HCT116 (cell line): ENCODE measurements at regions not wholly inside any gene's neighbourhood (a gene's known extent, or its start where the extent isn't known, plus 50 kb on each side); places are given as distances from the start of the nearest gene placed in this dataset.

Experiments
- ATAC-seq: fragments of 200-7000 bp; cut with Tn5 transposase; 2 replicates; pipeline ENCODE4 v1.9.1; 2020; ENCODE audit warnings: mild to moderate bottlenecking, moderate library complexity
- BruUV-seq: library from RNA; stranded (reverse); fragments of 400-500 nt; replicated peaks from 2 replicates; lab custom pipeline; 2021; lab: Mats Ljungman, UMichigan
- CTCF ChIA-PET: fragments of 300-600 bp; sonication (Branson Sonifier 250); formaldehyde crosslinking; loops from one replicate; lab custom pipeline; 2021; ENCODE audit warnings: antibody characterized with exemption; lab: Charles Lee
- POLR2A ChIA-PET: fragments of 300-600, 350-600 bp; sonication (Branson Sonifier 250); formaldehyde crosslinking; loops from one replicate; lab custom pipeline; 2021; ENCODE audit warnings: antibody characterized with exemption; lab: Charles Lee
- RAD21 ChIA-PET, 2 experiments: fragments of 300-600 bp; sonication (Branson Sonifier 250); formaldehyde crosslinking; loops; one replicate each; lab custom pipeline; 2023; ENCODE audit warnings: low total read pairs in 2 of 2; ENCODE audit not compliant: uncharacterized antibody in 2 of 2, unreplicated experiment in 2 of 2, low non-redundant PET in 1 of 2; lab: Charles Lee
- DNase-seq: peaks from one replicate; pipeline ENCODE4 v3.0.0-alpha.2; 2010; ENCODE audit warnings: low read depth, low spot score
- H2AFZ ChIP-seq: fragments of 200-600 bp; shearing (Covaris generic), sonication (generic); 2 replicates; pipeline ENCODE4 v1.6.1; 2017; ENCODE audit warnings: low read depth, mixed run types, mixed read lengths, antibody characterized with exemption, low read length; ENCODE audit not compliant: poor library complexity, severe bottlenecking
- H3K27ac ChIP-seq: 2 replicates; pipeline ENCODE4 v1.5.1; 2012; ENCODE audit warnings: low read depth, low read length
- H3K27me3 ChIP-seq: fragments of 200-600 bp; sonication (generic); 2 replicates; pipeline ENCODE4 v1.6.1; 2016; ENCODE audit warnings: mixed run types, low read length, mixed read lengths; ENCODE audit not compliant: insufficient read depth
- H3K36me3 ChIP-seq, 2 experiments: fragments of 200-500 bp in 1 of 2; fragments of 200-600 bp in 1 of 2; sonication (Bioruptor generic) in 1 of 2; sonication (generic) in 1 of 2; 2 replicates each; pipeline versions ENCODE4 v1.5.1 to v1.6.1; 2014 to 2016; ENCODE audit warnings: low read length in 2 of 2, inconsistent platforms in 1 of 2, mixed read lengths in 1 of 2, mixed run types in 1 of 2; ENCODE audit not compliant: insufficient read depth in 2 of 2, control insufficient read depth in 1 of 2
- H3K4me1 ChIP-seq, 2 experiments: fragments of 200-600 bp in 1 of 2; sonication (generic) in 1 of 2; 2 replicates each; pipeline versions ENCODE4 v1.5.1 to v1.6.1; 2012 to 2017; ENCODE audit warnings: low read length in 2 of 2, inconsistent platforms in 1 of 2, mild to moderate bottlenecking in 1 of 2, mixed read lengths in 1 of 2, mixed run types in 1 of 2, moderate library complexity in 1 of 2; ENCODE audit not compliant: insufficient read depth in 2 of 2, control insufficient read depth in 1 of 2
- H3K4me2 ChIP-seq: fragments of 200-600 bp; sonication (generic); 2 replicates; pipeline ENCODE4 v1.6.1; 2017; ENCODE audit warnings: mixed run types, low read length, mixed read lengths
- H3K4me3 ChIP-seq, 2 experiments: fragments of 200-600 bp in 1 of 2; sonication (generic) in 1 of 2; replicated peaks in 1 of 2; 2 replicates each; pipeline ENCODE4 v1.5.1; 2011 to 2016; ENCODE audit warnings: low read length in 2 of 2, control low read depth in 1 of 2, low read depth in 1 of 2, mild to moderate bottlenecking in 1 of 2, mixed read lengths in 1 of 2, mixed run types in 1 of 2
- H3K79me2 ChIP-seq: fragments of 200-600 bp; sonication (generic); 2 replicates; pipeline ENCODE4 v1.6.1; 2017; ENCODE audit warnings: mild to moderate bottlenecking, mixed run types, low read length, moderate library complexity, mixed read lengths; ENCODE audit not compliant: insufficient read depth
- H3K9ac ChIP-seq: fragments of 200-600 bp; sonication (generic); 2 replicates; pipeline ENCODE4 v1.6.1; 2016; ENCODE audit warnings: low read length, mixed read lengths
- H3K9me2 ChIP-seq: fragments of 200-600 bp; sonication (generic), shearing (Covaris generic); 2 replicates; pipeline ENCODE4 v1.6.1; 2017; ENCODE audit warnings: mixed run types, mild to moderate bottlenecking, moderate library complexity; ENCODE audit not compliant: insufficient read depth
- H3K9me3 ChIP-seq, 2 experiments: fragments of 200-500 bp in 1 of 2; fragments of 200-600 bp in 1 of 2; sonication (Bioruptor generic) in 1 of 2; sonication (generic) in 1 of 2; 2 replicates each; pipeline ENCODE4 v1.6.1; 2014 to 2017; ENCODE audit warnings: low read length in 2 of 2, mixed read lengths in 2 of 2, inconsistent platforms in 1 of 2, low read depth in 1 of 2, mild to moderate bottlenecking in 1 of 2, mixed run types in 1 of 2, moderate library complexity in 1 of 2; ENCODE audit not compliant: control insufficient read depth in 1 of 2, insufficient read depth in 1 of 2
- H4K20me1 ChIP-seq: fragments of 200-600 bp; sonication (generic), shearing (Covaris generic); 2 replicates; pipeline ENCODE4 v1.6.1; 2017; ENCODE audit warnings: mixed run types, mild to moderate bottlenecking, moderate library complexity; ENCODE audit not compliant: insufficient read depth
- ATF3 ChIP-seq: IDR thresholded peaks from 2 replicates; pipeline ENCODE4 v1.6.1; 2012
- CBX3 ChIP-seq: IDR thresholded peaks from 2 replicates; pipeline ENCODE4 v1.6.1; 2012; ENCODE audit warnings: low read depth
- CEBPB ChIP-seq: IDR thresholded peaks from 2 replicates; pipeline ENCODE4 v1.6.1; 2012; ENCODE audit warnings: low read depth
- CTCF ChIP-seq, 3 experiments: fragments of 200-600 bp in 1 of 3; sonication (generic) in 1 of 3; IDR thresholded peaks in 2 of 3; conservative IDR thresholded peaks in 1 of 3; 2 replicates each; pipeline ENCODE4 v1.5.1; 2012 to 2017; ENCODE audit warnings: low read depth in 2 of 3, low read length in 2 of 3, antibody characterized with exemption in 1 of 3, borderline replicate concordance in 1 of 3, control low read depth in 1 of 3, mild to moderate bottlenecking in 1 of 3, mixed read lengths in 1 of 3, mixed run types in 1 of 3, moderate library complexity in 1 of 3; ENCODE audit not compliant: insufficient read depth in 1 of 3
- EGR1 ChIP-seq: IDR thresholded peaks from 2 replicates; pipeline ENCODE4 v1.6.1; 2012; ENCODE audit warnings: low read depth
- ELF1 ChIP-seq: IDR thresholded peaks from 2 replicates; pipeline ENCODE4 v1.6.1; 2012; ENCODE audit warnings: low read depth, borderline replicate concordance
- EZH2 ChIP-seq: fragments of 200-600 bp; sonication (generic); IDR thresholded peaks from 2 replicates; pipeline ENCODE4 v1.6.1; 2017; ENCODE audit warnings: antibody characterized with exemption, mixed run types
- EZH2phosphoT487 ChIP-seq: fragments of 200-600 bp; IDR thresholded peaks from 2 replicates; pipeline ENCODE4 v1.6.1; 2018; ENCODE audit warnings: antibody characterized with exemption, borderline replicate concordance
- JUND ChIP-seq: IDR thresholded peaks from 2 replicates; pipeline ENCODE4 v1.6.1; 2012
- POLR2A ChIP-seq: IDR thresholded peaks from 2 replicates; pipeline ENCODE4 v1.7.0; 2011; ENCODE audit warnings: borderline replicate concordance; ENCODE audit not compliant: insufficient read depth, insufficient read length; ENCODE audit errors: extremely low read depth
- POLR2AphosphoS5 ChIP-seq: IDR thresholded peaks from 2 replicates; pipeline ENCODE4 v1.6.1; 2011; ENCODE audit warnings: mild to moderate bottlenecking, low read depth, low read length, moderate library complexity
- RAD21 ChIP-seq: IDR thresholded peaks from 2 replicates; pipeline ENCODE4 v1.6.1; 2012; ENCODE audit warnings: low read depth, mild to moderate bottlenecking
- REST ChIP-seq: IDR thresholded peaks from 2 replicates; pipeline ENCODE4 v1.6.1; 2012; ENCODE audit warnings: low read depth
- SIN3A ChIP-seq: IDR thresholded peaks from 2 replicates; pipeline ENCODE4 v1.6.1; 2012; ENCODE audit warnings: low read depth
- SP1 ChIP-seq: IDR thresholded peaks from 2 replicates; pipeline ENCODE4 v1.6.1; 2012; ENCODE audit warnings: low read depth
- SRF ChIP-seq: IDR thresholded peaks from 2 replicates; pipeline ENCODE4 v1.6.1; 2012; ENCODE audit warnings: low read depth
- TCF7L2 ChIP-seq: IDR thresholded peaks from 2 replicates; pipeline ENCODE4 v1.7.0; 2011; ENCODE audit warnings: borderline replicate concordance, inconsistent platforms; ENCODE audit not compliant: insufficient read depth, insufficient read length; ENCODE audit errors: extremely low read depth
- ZFX ChIP-seq: fragments of 450-650 bp; IDR thresholded peaks from 2 replicates; pipeline ENCODE4 v1.6.1; 2017
- ZNF274 ChIP-seq: fragments of 200-500 bp; sonication (Bioruptor generic); IDR thresholded peaks from 2 replicates; pipeline ENCODE4 v1.6.1; 2014; ENCODE audit warnings: mild to moderate bottlenecking, low read depth, low read length, inconsistent platforms
- intact Hi-C: fragments of 100-400 bp; cut with micrococcal nuclease; formaldehyde crosslinking; loops from 2 replicates; pipeline ENCODE4 v1.10.0; 2022

GRCh38 chr4:106602711-106603110 is 234.1 kb upstream of the GIMD1 start:
- ChIA-PET POLR2A (no interaction called here), CTCF (no interaction called here), RAD21 (no interaction called here)
- BruUV-seq: no TSS peak
- Histone ChIP-seq H3K4me2 (no peak overlapping the region), H2AFZ (no peak overlapping the region), H3K9me3 (no peaks in the 10 kb centered on the region), H3K79me2 (no peaks in the 10 kb centered on the region), H3K9me2 (no peaks in the 10 kb centered on the region), H3K4me1 (no peaks in the 10 kb centered on the region), H3K27me3 (no peaks in the 10 kb centered on the region), H3K9ac (no peak overlapping the region), H3K27ac (no peak overlapping the region), H3K36me3 (no peaks in the 10 kb centered on the region), H4K20me1 (no peaks in the 10 kb centered on the region), H3K4me3 (no peak overlapping the region)
- ATAC-seq (no peak), DNase-seq (no peak)
- TF ChIP-seq SIN3A (no peak), SRF (no peak), ZFX (no peak), CTCF (IDR thresholded peaks at IDR 0.05 in 2 of 3, conservative IDR thresholded peaks at IDR 0.05 in 1 of 3; ENCODE audit: borderline replicate concordance in 1 of 3, insufficient read depth in 1 of 3, low read depth in 2 of 3, low read length in 2 of 3) (no peak), REST (no peak), RAD21 (no peak), ATF3 (no peak), EZH2 (no peak), EZH2phosphoT487 (no peak), ZNF274 (no peak), ELF1 (no peak), SP1 (no peak), CEBPB (no peak), POLR2AphosphoS5 (no peak), EGR1 (no peak), CBX3 (no peak), JUND (no peak), TCF7L2 (no peak), POLR2A (no peak)
- intact Hi-C loops: no loop called here
